HepG2 (cell line): ENCODE measurements at regions not wholly inside any gene's neighbourhood (a gene's known extent, or its start where the extent isn't known, plus 50 kb on each side); places are given as distances from the start of the nearest gene placed in this dataset.
A peak's percentile ranks its signal among the peaks of the same experiment; 100 is the strongest.

Experiments used
- ATAC-seq: fragments of 200-7000 bp; cut with Tn5 transposase; 3 replicates; pipeline ENCODE4 v1.9.1; 2020; ENCODE audit warnings: mild to moderate bottlenecking, moderate library complexity
- BruUV-seq: library from RNA; stranded (reverse); fragments of 400-500 nt; replicated peaks from 2 replicates; lab custom pipeline; 2021; lab: Mats Ljungman, UMichigan
- CTCF ChIA-PET: fragments of 300-600 bp; formaldehyde crosslinking; extraction: SDS; loops from one replicate; lab custom pipeline; 2021; ENCODE audit warnings: low total read pairs, inconsistent platforms, low intra/inter-chr PET ratio; lab: Yijun Ruan, JAX
- POLR2A ChIA-PET: fragments of 350-600 bp; sonication (Branson Sonifier 250); formaldehyde crosslinking; loops from one replicate; lab custom pipeline; 2020; ENCODE audit warnings: antibody characterized with exemption, inconsistent platforms; lab: Yijun Ruan, JAX
- DNase-seq: peaks from one replicate; pipeline ENCODE4 v3.0.0-alpha.2; 2015; ENCODE audit warnings: low spot score
- FAIRE-seq: peaks from 3 replicates; lab custom pipeline; 2011; peaks lifted over from hg19 to GRCh38; lab: Jason Lieb, UNC
- H2AFZ ChIP-seq: one replicate; pipeline ENCODE4 v1.6.1; 2011; ENCODE audit warnings: low read length, inconsistent platforms
- H3K27ac ChIP-seq: fragments of 300-600 bp; 3 replicates; pipeline ENCODE4 v1.8.0; 2011; ENCODE audit warnings: mixed run types, mild to moderate bottlenecking, mixed read lengths, low read length, inconsistent platforms; ENCODE audit not compliant: insufficient read depth; ENCODE audit errors: extremely low read length
- H3K27me3 ChIP-seq, 2 experiments: fragments of 200-600 bp in 1 of 2; 2 replicates in 1 of 2; 3 replicates in 1 of 2; pipeline versions ENCODE4 v1.6.0 to v1.8.0; 2011; ENCODE audit warnings: low read length in 2 of 2, mild to moderate bottlenecking in 2 of 2, moderate library complexity in 2 of 2, inconsistent platforms in 1 of 2; ENCODE audit not compliant: insufficient read depth in 2 of 2, control insufficient read depth in 1 of 2
- H3K36me3 ChIP-seq, 2 experiments: fragments of 200-600 bp in 1 of 2; replicated peaks in 1 of 2; 2 replicates in 1 of 2; 3 replicates in 1 of 2; pipeline versions ENCODE4 v1.5.1 to v1.8.0; 2011; ENCODE audit warnings: low read length in 2 of 2, inconsistent platforms in 1 of 2; ENCODE audit not compliant: insufficient read depth in 2 of 2, control insufficient read depth in 1 of 2
- H3K4me1 ChIP-seq: 2 replicates; pipeline ENCODE4 v1.5.1; 2012; ENCODE audit warnings: low read length, inconsistent platforms; ENCODE audit not compliant: insufficient read depth
- H3K4me2 ChIP-seq: 2 replicates; pipeline ENCODE4 v1.6.0; 2011; ENCODE audit warnings: low read depth, low read length, inconsistent platforms
- H3K4me3 ChIP-seq, 3 experiments: fragments of 200-600 bp in 1 of 3; sonication (generic), shearing (Covaris generic) in 1 of 3; replicated peaks in 1 of 3; 2 replicates each; pipeline ENCODE4 v1.5.1; 2011 to 2016; ENCODE audit warnings: low read length in 3 of 3, inconsistent platforms in 2 of 3, low read depth in 2 of 3, mild to moderate bottlenecking in 2 of 3, control low read depth in 1 of 3, mixed read lengths in 1 of 3; ENCODE audit not compliant: insufficient read depth in 1 of 3
- H3K79me2 ChIP-seq: one replicate; pipeline ENCODE4 v1.6.1; 2011; ENCODE audit warnings: low read length, inconsistent platforms; ENCODE audit not compliant: insufficient read depth
- H3K9ac ChIP-seq: 2 replicates; pipeline ENCODE4 v1.6.0; 2011; ENCODE audit warnings: mild to moderate bottlenecking, low read depth, low read length, inconsistent platforms; ENCODE audit not compliant: insufficient read depth
- H3K9me3 ChIP-seq: 2 replicates; pipeline ENCODE4 v1.5.1; 2012; ENCODE audit warnings: mild to moderate bottlenecking, low read length
- H4K20me1 ChIP-seq: 2 replicates; pipeline ENCODE4 v1.6.0; 2011; ENCODE audit warnings: inconsistent platforms, mild to moderate bottlenecking, low read length, moderate library complexity; ENCODE audit not compliant: insufficient read depth
- CBFB ChIP-seq: sonication (generic); formaldehyde crosslinking; IDR thresholded peaks from 2 replicates; pipeline ENCODE4 v1.4.0; 2020; ENCODE audit warnings: missing genetic modification reagents
- CTCF ChIP-seq: sonication (generic); formaldehyde crosslinking; IDR thresholded peaks from 2 replicates; pipeline ENCODE4 v1.5.0; 2020; ENCODE audit warnings: mild to moderate bottlenecking, missing genetic modification reagents, moderate library complexity
- POGZ ChIP-seq: sonication (generic); formaldehyde crosslinking; IDR thresholded peaks from 2 replicates; pipeline ENCODE4 v1.4.0; 2020; ENCODE audit warnings: mild to moderate bottlenecking, missing genetic modification reagents
- SMC3 ChIP-seq: IDR thresholded peaks from 2 replicates; pipeline ENCODE4 v1.6.1; 2011; ENCODE audit warnings: low read length, improper control_type of control experiment
- SP5 ChIP-seq: IDR thresholded peaks from 2 replicates; pipeline ENCODE4 v1.6.1; 2016; ENCODE audit warnings: low read depth, borderline replicate concordance
- STAG1 ChIP-seq: sonication (generic); formaldehyde crosslinking; IDR thresholded peaks from 2 replicates; pipeline ENCODE4 v1.4.0; 2020; ENCODE audit warnings: missing genetic modification reagents
- ZNF30 ChIP-seq: sonication (generic); formaldehyde crosslinking; IDR thresholded peaks from 2 replicates; pipeline ENCODE4 v1.5.0; 2020; ENCODE audit warnings: mild to moderate bottlenecking, missing genetic modification reagents
- WGBS: methylation state at CpG from one replicate; pipeline ENCODE4 v1.1.6; 2017; ENCODE audit warnings: low lambda C conversion rate; 5-methylcytosine and 5-hydroxymethylcytosine counted together
- in situ Hi-C: cut with HindIII; loops from 2 replicates; pipeline ENCODE4 v1.10.0; 2017; ENCODE audit warnings: low pct_unique_long_range_greater_than_20kb; ENCODE audit not compliant: extremely low pct_ligation_motif_present
- intact Hi-C: fragments of 100-400 bp; cut with micrococcal nuclease; formaldehyde crosslinking; loops from one replicate; pipeline ENCODE4 v1.10.0; 2022; ENCODE audit not compliant: unreplicated experiment
- TF ChIP-seq, protein P1 (sequence below): sonication (generic); formaldehyde crosslinking; IDR thresholded peaks from 2 replicates; pipeline ENCODE4 v1.9.0; 2021; ENCODE audit warnings: missing genetic modification reagents, mild to moderate bottlenecking, borderline replicate concordance

DNA sequence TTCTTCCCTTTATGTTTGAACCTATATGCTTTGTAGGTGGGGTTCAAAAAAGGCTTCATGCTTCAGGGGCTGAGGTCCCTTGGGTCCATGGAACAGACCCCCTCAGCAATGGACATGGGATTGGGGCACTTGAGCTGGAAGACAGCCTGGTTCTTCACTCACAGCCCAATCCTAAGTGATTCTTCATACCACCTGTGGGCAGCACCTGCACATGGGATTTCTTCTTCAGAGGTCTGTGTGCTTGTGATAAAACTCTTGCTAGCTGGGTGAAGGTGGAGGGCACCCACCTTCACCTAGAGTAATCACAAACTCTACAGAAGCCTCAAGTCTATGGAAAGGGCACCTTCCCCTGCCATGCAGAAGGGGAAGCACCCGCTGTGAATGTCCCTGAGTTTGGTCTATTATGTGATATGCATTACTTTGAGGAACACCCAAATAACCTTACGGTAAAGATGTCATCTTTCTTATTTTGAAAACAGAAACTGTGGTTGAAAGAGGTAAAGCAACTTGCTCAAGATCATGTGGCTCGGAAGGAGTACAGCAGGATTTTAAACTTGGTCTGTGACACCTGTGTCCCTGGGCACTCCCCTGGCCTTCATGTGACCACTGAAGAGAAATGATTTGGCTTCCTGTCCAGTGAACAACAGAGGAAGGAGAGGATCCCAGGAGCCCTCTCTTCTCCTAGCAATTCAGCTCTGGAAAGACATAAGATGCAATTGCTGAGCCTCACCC is 469.5 kb upstream of the ZMIZ1 start:
- TF ChIP-seq STAG1 (CRISPR knock-in tag): peak; percentile 57
- peak; percentile 7; the same call in 1 of the 2 replicates for TF ChIP-seq SMC3
- TF ChIP-seq ZNF30 (CRISPR knock-in tag): no peak
- TF ChIP-seq CTCF (CRISPR knock-in tag): peak; percentile 48
- Histone ChIP-seq H3K4me2 (no peak overlapping the region), H3K79me2 (no peaks in the 10 kb centered on the region), H3K9me3 (no peaks in the 10 kb centered on the region), H4K20me1 (no peaks in the 10 kb centered on the region), H2AFZ (no peak overlapping the region), H3K9ac (no peak overlapping the region), H3K27me3 (peaks cover 3 to 7% of the 10 kb centered on the region in 2 experiments; a peak in 4 of 5 replicates), H3K27ac (no peak overlapping the region), H3K36me3 (no peaks in the 10 kb centered on the region), H3K4me1 (no peaks in the 10 kb centered on the region), H3K4me3 (no peak overlapping the region)
- FAIRE-seq: no peak
- CTCF ChIA-PET: no interaction called here
- no peak for DNase-seq
- 65% methylated on average over 2 of the region's 3 CpGs for WGBS
- BruUV-seq: no TSS peak
- POLR2A ChIA-PET: no interaction called here
- intact Hi-C loops: no loop called here
- no peak for ATAC-seq
- in situ Hi-C loops: no loop called here

DNA sequence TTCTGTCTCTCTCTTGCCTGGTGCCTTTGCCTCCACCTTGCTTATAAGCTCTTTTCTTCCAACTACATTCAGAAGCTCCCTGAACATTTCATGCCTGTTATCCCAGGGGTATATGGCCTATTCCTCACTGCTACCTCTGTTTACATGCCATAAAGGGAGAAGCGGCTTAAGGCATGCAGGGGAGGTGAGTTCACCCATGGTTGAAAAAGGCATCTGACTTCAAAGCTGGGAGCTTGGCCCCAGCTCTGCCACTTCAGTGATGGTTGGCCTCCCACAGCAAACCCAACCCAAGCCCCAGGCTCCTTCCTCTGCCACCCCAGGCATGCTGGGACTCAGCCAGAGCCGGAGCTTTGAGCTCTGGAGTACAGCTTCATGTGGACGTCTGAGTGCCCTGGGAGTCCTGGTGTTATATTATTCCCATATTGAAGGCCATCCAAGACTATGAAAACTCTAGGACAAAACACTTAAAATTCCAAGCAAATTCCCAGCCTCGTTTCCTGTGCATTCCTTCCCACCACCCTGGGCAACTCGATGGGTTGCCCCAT is 468.6 kb upstream of the ZMIZ1 start:
- 23% methylated on average over 3 of the region's 5 CpGs for whole genome bisulfite sequencing
- ATAC-seq: no peak
- Histone ChIP-seq H2AFZ (no peak overlapping the region), H3K27ac (no peak overlapping the region), H3K27me3 (peaks cover 3 to 7% of the 10 kb centered on the region in 2 experiments; a peak in 4 of 5 replicates), H3K36me3 (no peaks in the 10 kb centered on the region), H3K4me3 (no peak overlapping the region), H3K9ac (no peak overlapping the region), H3K79me2 (no peaks in the 10 kb centered on the region), H3K9me3 (no peaks in the 10 kb centered on the region), H3K4me2 (no peak overlapping the region), H3K4me1 (no peaks in the 10 kb centered on the region), H4K20me1 (no peaks in the 10 kb centered on the region)
- in situ Hi-C loops: no loop called here
- no peak for FAIRE-seq
- POLR2A ChIA-PET: no interaction called here
- no TSS peak for BruUV-seq
- DNase-seq: no peak
- TF ChIP-seq CBFB (CRISPR knock-in tag) (no peak), SP5 (CRISPR knock-in tag) (no peak), POGZ (CRISPR knock-in tag) (no peak)
- TF ChIP-seq, protein P1, sequence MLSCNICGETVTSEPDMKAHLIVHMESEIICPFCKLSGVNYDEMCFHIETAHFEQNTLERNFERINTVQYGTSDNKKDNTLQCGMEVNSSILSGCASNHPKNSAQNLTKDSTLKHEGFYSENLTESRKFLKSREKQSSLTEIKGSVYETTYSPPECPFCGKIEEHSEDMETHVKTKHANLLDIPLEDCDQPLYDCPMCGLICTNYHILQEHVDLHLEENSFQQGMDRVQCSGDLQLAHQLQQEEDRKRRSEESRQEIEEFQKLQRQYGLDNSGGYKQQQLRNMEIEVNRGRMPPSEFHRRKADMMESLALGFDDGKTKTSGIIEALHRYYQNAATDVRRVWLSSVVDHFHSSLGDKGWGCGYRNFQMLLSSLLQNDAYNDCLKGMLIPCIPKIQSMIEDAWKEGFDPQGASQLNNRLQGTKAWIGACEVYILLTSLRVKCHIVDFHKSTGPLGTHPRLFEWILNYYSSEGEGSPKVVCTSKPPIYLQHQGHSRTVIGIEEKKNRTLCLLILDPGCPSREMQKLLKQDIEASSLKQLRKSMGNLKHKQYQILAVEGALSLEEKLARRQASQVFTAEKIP: no peak
- intact Hi-C loops: no loop called here
- CTCF ChIA-PET: no interaction called here
